ENCODE measurements at regions not wholly inside any gene's neighbourhood (a gene's known extent, or its start where the extent isn't known, plus 50 kb on each side); places are given as distances from the start of the nearest gene placed in this dataset.

DNA sequence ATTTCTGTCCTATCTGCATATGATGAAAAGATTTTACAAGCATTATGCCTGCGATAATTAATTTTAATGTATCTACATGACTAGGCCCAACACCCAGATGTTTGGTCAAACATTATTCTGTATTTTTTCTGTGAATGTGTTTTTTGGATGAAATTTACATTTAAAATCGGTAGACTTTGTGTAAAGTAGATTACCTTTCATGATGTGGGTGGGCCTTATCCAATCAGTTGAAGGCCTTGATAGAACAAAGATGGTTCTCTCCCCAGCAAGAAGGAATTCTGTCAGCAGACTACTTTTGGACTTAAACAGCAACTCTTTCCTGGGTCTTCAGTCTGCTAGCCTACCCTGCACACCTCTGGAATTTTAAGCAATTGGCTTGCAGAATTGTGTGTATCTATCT lies 844.0 kb downstream of the BRINP3 start:
- TF ChIP-seq, protein P1, sequence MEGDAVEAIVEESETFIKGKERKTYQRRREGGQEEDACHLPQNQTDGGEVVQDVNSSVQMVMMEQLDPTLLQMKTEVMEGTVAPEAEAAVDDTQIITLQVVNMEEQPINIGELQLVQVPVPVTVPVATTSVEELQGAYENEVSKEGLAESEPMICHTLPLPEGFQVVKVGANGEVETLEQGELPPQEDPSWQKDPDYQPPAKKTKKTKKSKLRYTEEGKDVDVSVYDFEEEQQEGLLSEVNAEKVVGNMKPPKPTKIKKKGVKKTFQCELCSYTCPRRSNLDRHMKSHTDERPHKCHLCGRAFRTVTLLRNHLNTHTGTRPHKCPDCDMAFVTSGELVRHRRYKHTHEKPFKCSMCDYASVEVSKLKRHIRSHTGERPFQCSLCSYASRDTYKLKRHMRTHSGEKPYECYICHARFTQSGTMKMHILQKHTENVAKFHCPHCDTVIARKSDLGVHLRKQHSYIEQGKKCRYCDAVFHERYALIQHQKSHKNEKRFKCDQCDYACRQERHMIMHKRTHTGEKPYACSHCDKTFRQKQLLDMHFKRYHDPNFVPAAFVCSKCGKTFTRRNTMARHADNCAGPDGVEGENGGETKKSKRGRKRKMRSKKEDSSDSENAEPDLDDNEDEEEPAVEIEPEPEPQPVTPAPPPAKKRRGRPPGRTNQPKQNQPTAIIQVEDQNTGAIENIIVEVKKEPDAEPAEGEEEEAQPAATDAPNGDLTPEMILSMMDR (IDR thresholded peaks at IDR 0.05) = no peak
- TF ChIP-seq POLR2A (IDR thresholded peaks at IDR 0.05) (no peak), POLR2AphosphoS5 (IDR thresholded peaks at IDR 0.05) (no peak), EP300 (IDR thresholded peaks at IDR 0.05) (no peak)

Data from sigmoid colon (tissue), 4 donors.